HepG2 (cell line): ENCODE measurements at regions not wholly inside any gene's neighbourhood (a gene's known extent, or its start where the extent isn't known, plus 50 kb on each side); places are given as distances from the start of the nearest gene placed in this dataset.

Source experiments
- ATAC-seq: fragments of 200-7000 bp; cut with Tn5 transposase; 3 replicates; pipeline ENCODE4 v1.9.1; 2020; ENCODE audit warnings: mild to moderate bottlenecking, moderate library complexity
- BruUV-seq: library from RNA; stranded (reverse); fragments of 400-500 nt; replicated peaks from 2 replicates; lab custom pipeline; 2021; lab: Mats Ljungman, UMichigan
- CTCF ChIA-PET: fragments of 300-600 bp; formaldehyde crosslinking; extraction: SDS; loops from one replicate; lab custom pipeline; 2021; ENCODE audit warnings: low total read pairs, inconsistent platforms, low intra/inter-chr PET ratio; lab: Yijun Ruan, JAX
- POLR2A ChIA-PET: fragments of 350-600 bp; sonication (Branson Sonifier 250); formaldehyde crosslinking; loops from one replicate; lab custom pipeline; 2020; ENCODE audit warnings: antibody characterized with exemption, inconsistent platforms; lab: Yijun Ruan, JAX
- DNase-seq: peaks from one replicate; pipeline ENCODE4 v3.0.0-alpha.2; 2015; ENCODE audit warnings: low spot score
- FAIRE-seq: peaks from 3 replicates; lab custom pipeline; 2011; peaks lifted over from hg19 to GRCh38; lab: Jason Lieb, UNC
- H2AFZ ChIP-seq: one replicate; pipeline ENCODE4 v1.6.1; 2011; ENCODE audit warnings: low read length, inconsistent platforms
- H3K27ac ChIP-seq: fragments of 300-600 bp; 3 replicates; pipeline ENCODE4 v1.8.0; 2011; ENCODE audit warnings: mixed run types, mild to moderate bottlenecking, mixed read lengths, low read length, inconsistent platforms; ENCODE audit not compliant: insufficient read depth; ENCODE audit errors: extremely low read length
- H3K27me3 ChIP-seq, 2 experiments: fragments of 200-600 bp in 1 of 2; 2 replicates in 1 of 2; 3 replicates in 1 of 2; pipeline versions ENCODE4 v1.6.0 to v1.8.0; 2011; ENCODE audit warnings: low read length in 2 of 2, mild to moderate bottlenecking in 2 of 2, moderate library complexity in 2 of 2, inconsistent platforms in 1 of 2; ENCODE audit not compliant: insufficient read depth in 2 of 2, control insufficient read depth in 1 of 2
- H3K36me3 ChIP-seq, 2 experiments: fragments of 200-600 bp in 1 of 2; replicated peaks in 1 of 2; 2 replicates in 1 of 2; 3 replicates in 1 of 2; pipeline versions ENCODE4 v1.5.1 to v1.8.0; 2011; ENCODE audit warnings: low read length in 2 of 2, inconsistent platforms in 1 of 2; ENCODE audit not compliant: insufficient read depth in 2 of 2, control insufficient read depth in 1 of 2
- H3K4me1 ChIP-seq: 2 replicates; pipeline ENCODE4 v1.5.1; 2012; ENCODE audit warnings: low read length, inconsistent platforms; ENCODE audit not compliant: insufficient read depth
- H3K4me2 ChIP-seq: 2 replicates; pipeline ENCODE4 v1.6.0; 2011; ENCODE audit warnings: low read depth, low read length, inconsistent platforms
- H3K4me3 ChIP-seq, 3 experiments: fragments of 200-600 bp in 1 of 3; sonication (generic), shearing (Covaris generic) in 1 of 3; replicated peaks in 1 of 3; 2 replicates each; pipeline ENCODE4 v1.5.1; 2011 to 2016; ENCODE audit warnings: low read length in 3 of 3, inconsistent platforms in 2 of 3, low read depth in 2 of 3, mild to moderate bottlenecking in 2 of 3, control low read depth in 1 of 3, mixed read lengths in 1 of 3; ENCODE audit not compliant: insufficient read depth in 1 of 3
- H3K79me2 ChIP-seq: one replicate; pipeline ENCODE4 v1.6.1; 2011; ENCODE audit warnings: low read length, inconsistent platforms; ENCODE audit not compliant: insufficient read depth
- H3K9ac ChIP-seq: 2 replicates; pipeline ENCODE4 v1.6.0; 2011; ENCODE audit warnings: mild to moderate bottlenecking, low read depth, low read length, inconsistent platforms; ENCODE audit not compliant: insufficient read depth
- H3K9me3 ChIP-seq: 2 replicates; pipeline ENCODE4 v1.5.1; 2012; ENCODE audit warnings: mild to moderate bottlenecking, low read length
- H4K20me1 ChIP-seq: 2 replicates; pipeline ENCODE4 v1.6.0; 2011; ENCODE audit warnings: inconsistent platforms, mild to moderate bottlenecking, low read length, moderate library complexity; ENCODE audit not compliant: insufficient read depth
- ATF1 ChIP-seq: IDR thresholded peaks from 2 replicates; pipeline ENCODE4 v1.6.1; 2016; ENCODE audit warnings: mild to moderate bottlenecking, control low read depth
- GRHL1 ChIP-seq: sonication (generic); formaldehyde crosslinking; conservative IDR thresholded peaks from 2 replicates; pipeline ENCODE4 v1.8.0; 2022; ENCODE audit warnings: missing genetic modification reagents
- JARID2 ChIP-seq: sonication (generic); formaldehyde crosslinking; IDR thresholded peaks from 2 replicates; pipeline ENCODE4 v1.8.1; 2023; ENCODE audit warnings: missing genetic modification reagents, inconsistent platforms; ENCODE audit not compliant: insufficient replicate concordance
- SYNCRIP ChIP-seq: fragments of 200-400 bp; formaldehyde crosslinking; IDR thresholded peaks from 2 replicates; pipeline ENCODE4 v1.6.1; 2018; ENCODE audit warnings: mild to moderate bottlenecking, low read depth, low read length; ENCODE audit not compliant: insufficient read depth
- ZFP91 ChIP-seq: sonication (generic); formaldehyde crosslinking; IDR thresholded peaks from 2 replicates; pipeline ENCODE4 v1.9.0; 2022; ENCODE audit warnings: missing genetic modification reagents, mild to moderate bottlenecking, borderline replicate concordance
- ZNF512 ChIP-seq: sonication (generic); formaldehyde crosslinking; IDR thresholded peaks from 2 replicates; pipeline ENCODE4 v1.4.0; 2020; ENCODE audit warnings: mild to moderate bottlenecking, missing genetic modification reagents
- ZSCAN25 ChIP-seq: sonication (generic); formaldehyde crosslinking; IDR thresholded peaks from 2 replicates; pipeline ENCODE4 v1.8.0; 2022; ENCODE audit warnings: mild to moderate bottlenecking, missing genetic modification reagents
- WGBS: methylation state at CpG from one replicate; pipeline ENCODE4 v1.1.6; 2017; ENCODE audit warnings: low lambda C conversion rate; 5-methylcytosine and 5-hydroxymethylcytosine counted together
- in situ Hi-C: cut with HindIII; loops from 2 replicates; pipeline ENCODE4 v1.10.0; 2017; ENCODE audit warnings: low pct_unique_long_range_greater_than_20kb; ENCODE audit not compliant: extremely low pct_ligation_motif_present
- intact Hi-C: fragments of 100-400 bp; cut with micrococcal nuclease; formaldehyde crosslinking; loops from one replicate; pipeline ENCODE4 v1.10.0; 2022; ENCODE audit not compliant: unreplicated experiment

GRCh38 chr10:53569455-53569854 lies 796.9 kb upstream of the MBL2 start:
- H4K20me1 ChIP-seq: no peaks in the 10 kb centered on the region
- H3K4me1 ChIP-seq: no peaks in the 10 kb centered on the region
- no peaks in the 10 kb centered on the region for H3K79me2 ChIP-seq
- H3K9me3 ChIP-seq: no peaks in the 10 kb centered on the region
- no peak overlapping the region for H2AFZ ChIP-seq
- ATAC-seq: no peak
- no peak for TF ChIP-seq ZNF512
- TF ChIP-seq GRHL1: no peak
- no peak for TF ChIP-seq ATF1 (CRISPR knock-in tag)
- no peak for TF ChIP-seq ZFP91
- TF ChIP-seq SYNCRIP: no peak
- no peak for TF ChIP-seq JARID2 (CRISPR knock-in tag)
- TF ChIP-seq ZSCAN25 (CRISPR knock-in tag): no peak
- TF ChIP-seq, all 625 proteins: peak for 0
- no TSS peak for BruUV-seq
- WGBS: 1% methylated on average over 3 of the region's 3 CpGs
- ChIA-PET POLR2A (no interaction called here), CTCF (no interaction called here)
- H3K36me3 ChIP-seq: no peaks in the 10 kb centered on the region
- no peak overlapping the region for H3K9ac ChIP-seq
- H3K4me2 ChIP-seq: no peak overlapping the region
- DNase-seq (no peak), FAIRE-seq (no peak)
- no peak overlapping the region for H3K4me3 ChIP-seq
- no peaks in the 10 kb centered on the region for H3K27me3 ChIP-seq
- no peak overlapping the region for H3K27ac ChIP-seq
- intact Hi-C loops (no loop called here), in situ Hi-C loops (no loop called here)
